Inflammatory macrophage (primary cell): ENCODE measurements at regions not wholly inside any gene's neighbourhood (a gene's known extent, or its start where the extent isn't known, plus 50 kb on each side); places are given as distances from the start of the nearest gene placed in this dataset.

Source experiments
- DNase-seq, 2 donors: peaks; one replicate each; pipeline ENCODE4 v3.0.0-alpha.2; 2020 to 2022

DNA sequence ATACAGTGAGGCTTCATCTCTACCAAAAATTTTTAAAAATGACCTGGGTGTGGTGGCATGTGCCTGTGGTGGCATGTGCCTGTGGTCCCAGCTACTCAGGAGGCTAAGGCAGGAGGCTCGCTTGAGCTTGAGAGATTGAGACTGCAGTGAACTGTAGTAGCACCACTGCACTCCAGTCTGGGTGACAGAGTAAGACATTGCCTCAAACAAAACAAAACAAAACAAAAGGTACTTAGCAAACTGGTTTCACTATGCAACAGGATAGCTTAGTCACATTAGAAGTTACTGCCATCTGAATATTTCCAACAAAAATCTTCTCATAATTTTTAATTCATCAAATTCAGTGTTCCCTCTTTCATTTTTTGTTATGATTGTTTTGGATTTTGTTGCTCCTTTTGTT, 137.9 kb downstream of the QRSL1 start:
- DNase-seq, result no peak

DNA sequence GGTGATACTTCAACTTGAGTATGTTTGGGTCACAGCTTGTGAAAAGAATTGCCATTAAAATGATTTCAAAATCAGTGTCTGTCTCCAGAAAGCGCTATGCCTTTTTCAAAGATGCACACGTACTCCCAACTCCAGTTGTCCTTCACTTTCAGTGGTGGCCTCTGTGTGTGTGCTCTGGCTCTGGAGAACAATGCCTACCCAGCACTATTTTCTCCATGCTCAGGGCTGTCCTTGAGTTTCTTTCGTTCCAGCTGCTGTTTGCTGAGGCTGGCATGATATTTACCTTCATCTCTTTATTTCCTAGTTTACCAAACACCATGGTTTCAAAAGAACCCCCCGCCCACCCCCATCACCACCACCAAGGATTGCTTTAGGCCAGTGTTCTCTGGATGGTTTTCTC, 136.8 kb downstream of the QRSL1 start:
- no peak for DNase-seq

- DNase-seq, result no peak
Observed at GRCh38 chr6:106765496-106765895, 136.1 kb downstream of the QRSL1 start.

GRCh38 chr6:106764353-106764980, 135.1 kb downstream of the QRSL1 start:
- no peak for DNase-seq

GRCh38 chr6:106763361-106763760, 134.0 kb downstream of the QRSL1 start:
- DNase-seq, result no peak

DNA sequence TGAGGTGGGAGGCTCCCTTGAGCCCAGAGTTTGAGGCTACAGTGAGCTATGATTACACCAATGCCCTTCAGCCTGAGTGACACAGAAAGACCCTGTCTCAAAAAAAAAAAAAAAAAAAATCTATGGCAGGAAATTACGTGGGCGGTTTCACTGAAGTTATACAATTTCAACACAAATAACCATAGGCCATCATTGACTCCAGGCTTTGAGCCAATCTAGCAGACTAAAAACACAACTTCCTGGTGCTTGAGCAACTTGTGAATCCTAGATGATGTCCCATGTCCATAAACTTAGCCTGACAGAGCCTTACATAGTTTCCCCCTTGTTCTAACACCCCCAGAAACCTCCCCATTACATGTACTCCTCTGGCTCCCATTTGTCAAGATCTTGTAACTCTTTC, 131.8 kb downstream of the QRSL1 start:
- no peak for DNase-seq

DNA sequence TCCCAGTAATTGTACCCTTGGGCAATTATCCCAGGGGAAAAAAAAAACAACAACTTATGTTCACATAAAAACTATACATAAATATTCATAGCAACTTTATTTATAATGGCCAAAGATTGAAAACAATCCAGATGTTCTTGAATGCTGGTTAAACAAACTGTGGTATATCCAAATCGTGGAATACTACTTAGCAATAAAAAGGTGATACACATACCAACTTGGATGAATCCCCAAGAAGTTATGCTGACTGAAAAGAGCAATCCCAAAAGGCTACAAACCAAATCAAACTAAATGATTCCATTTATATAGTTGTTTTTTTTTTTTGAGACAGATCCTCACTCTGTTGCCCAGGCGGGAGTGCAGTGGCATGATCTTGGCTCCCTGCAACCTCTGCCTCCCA, 129.7 kb downstream of the QRSL1 start:
- DNase-seq, result no peak

DNA sequence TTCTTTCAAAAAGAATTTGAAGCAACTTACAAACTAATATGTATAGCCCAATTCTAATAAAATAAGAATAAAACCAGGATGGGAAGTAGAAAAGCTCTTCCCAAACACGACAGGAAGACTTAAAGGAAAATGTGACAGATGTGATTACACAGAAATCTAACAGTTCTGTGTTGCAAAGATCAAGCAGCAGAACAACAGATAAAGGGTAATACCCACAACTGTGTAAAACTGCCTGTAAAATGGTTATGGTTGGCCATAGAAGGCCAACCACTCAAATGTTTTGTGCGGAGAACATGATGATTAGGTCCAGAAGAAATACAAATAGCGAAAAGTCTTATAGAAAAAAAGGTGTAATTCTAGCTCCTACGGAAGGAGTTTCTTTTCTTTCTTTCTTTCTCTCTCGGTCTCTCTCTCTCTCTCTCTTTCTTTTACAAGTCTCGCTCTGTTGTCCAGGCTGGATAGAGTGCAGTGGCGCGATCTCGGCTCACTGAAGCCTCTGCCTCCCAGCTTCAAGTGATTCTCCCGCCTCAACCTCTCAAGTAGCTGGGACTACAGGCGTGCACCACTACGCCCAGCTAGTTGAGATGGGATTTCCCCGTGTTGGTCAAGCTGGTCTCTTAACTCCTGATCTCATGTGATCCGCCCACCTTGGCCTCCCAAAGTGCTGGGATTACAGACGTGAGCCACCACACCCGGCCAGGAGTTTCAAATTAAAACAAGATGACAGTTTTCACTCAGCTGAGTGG, 128.5 kb downstream of the QRSL1 start:
- no peak for DNase-seq

DNA sequence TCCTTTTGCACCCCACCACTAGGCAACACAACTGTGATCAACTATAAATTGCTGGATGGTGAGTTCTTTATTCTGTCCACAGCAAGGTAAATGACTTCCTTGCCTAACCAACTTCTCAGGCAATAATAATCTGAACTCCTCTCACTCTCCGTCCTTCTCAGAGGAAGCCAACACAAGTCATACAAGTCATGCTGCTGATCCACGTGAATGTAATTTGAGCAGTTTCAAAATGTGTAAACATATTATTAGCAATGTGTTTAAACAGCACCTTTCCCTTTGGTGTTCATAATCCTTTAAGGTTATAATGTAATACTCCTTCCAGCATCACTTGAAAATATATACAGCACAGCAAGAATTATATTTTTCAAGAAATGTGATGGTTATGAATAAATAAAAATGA, 127.9 kb downstream of the QRSL1 start:
- no peak for DNase-seq

- DNase-seq, result no peak
Observed at GRCh38 chr6:106754215-106754614, 124.8 kb downstream of the QRSL1 start.

DNA sequence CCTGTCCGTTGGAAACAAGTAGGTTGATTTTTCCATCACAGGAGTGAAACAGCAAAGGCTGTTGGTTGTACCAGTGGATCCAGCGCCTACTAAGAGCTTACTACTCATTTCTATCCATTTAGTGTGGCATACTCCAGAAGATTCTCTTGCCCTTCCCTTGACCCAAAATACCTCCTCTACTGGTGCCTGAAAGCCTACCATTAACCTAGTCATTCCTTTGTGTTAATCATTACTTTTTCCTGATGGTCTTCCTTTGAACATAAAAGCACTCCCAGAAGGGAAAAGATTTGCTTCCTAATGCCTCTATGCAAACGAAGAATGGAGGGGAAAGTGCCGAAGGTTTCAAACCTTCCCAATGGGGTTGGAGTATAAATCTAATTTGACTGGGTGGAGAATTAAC, 123.3 kb downstream of the QRSL1 start:
- no peak for DNase-seq

- no peak for DNase-seq
Observed at GRCh38 chr6:106751501-106752252, 122.3 kb downstream of the QRSL1 start.

- DNase-seq, result no peak
Observed at GRCh38 chr6:106750946-106751345, 121.6 kb downstream of the QRSL1 start.

- no peak for DNase-seq
Observed at GRCh38 chr6:106750142-106750918, 121.0 kb downstream of the QRSL1 start.

DNA sequence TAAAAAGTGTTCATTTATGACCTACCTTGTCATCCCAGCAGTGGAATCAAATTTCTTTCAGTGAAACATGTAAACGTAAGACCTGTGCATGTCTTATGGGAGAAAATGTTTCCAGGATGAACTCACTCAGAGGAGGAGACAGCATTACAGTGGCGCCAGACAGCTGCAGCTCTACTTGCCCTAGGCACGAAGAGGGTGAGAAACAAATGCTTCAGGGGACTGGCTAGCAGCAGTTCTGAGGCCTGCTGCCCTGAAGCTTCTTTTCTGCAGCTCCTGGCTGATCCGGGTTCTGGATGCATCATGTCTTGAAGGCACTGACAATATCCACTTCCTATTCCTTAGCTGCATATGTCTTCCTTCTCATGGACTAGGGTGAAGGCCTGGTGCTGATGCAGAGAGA, 120.2 kb downstream of the QRSL1 start:
- no peak for DNase-seq

GRCh38 chr6:106748547-106749207, 119.3 kb downstream of the QRSL1 start:
- DNase-seq, result no peak

GRCh38 chr6:106747139-106747538, 117.8 kb downstream of the QRSL1 start:
- DNase-seq, result no peak

DNA sequence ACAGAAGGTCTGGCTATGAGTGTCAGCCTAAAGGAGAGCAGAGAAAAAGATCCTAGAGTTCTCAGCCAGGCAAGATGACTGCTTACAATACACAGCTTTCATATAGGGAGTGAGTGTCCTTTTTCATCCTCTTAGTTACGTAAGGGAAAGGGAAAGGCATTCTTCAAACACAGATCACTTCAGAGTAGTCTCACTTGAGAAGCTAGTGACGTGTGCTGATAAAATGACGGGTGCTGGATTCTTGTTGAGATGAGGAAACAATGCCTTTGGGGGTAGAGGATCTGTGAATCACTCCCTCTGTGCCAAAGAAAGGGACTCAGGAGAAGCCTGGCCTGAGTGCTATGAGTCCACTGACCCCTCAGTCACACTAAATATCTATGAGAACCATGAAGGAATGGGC, 117.3 kb downstream of the QRSL1 start:
- no peak for DNase-seq

GRCh38 chr6:106745824-106746582, 116.6 kb downstream of the QRSL1 start:
- DNase-seq, result no peak

DNA sequence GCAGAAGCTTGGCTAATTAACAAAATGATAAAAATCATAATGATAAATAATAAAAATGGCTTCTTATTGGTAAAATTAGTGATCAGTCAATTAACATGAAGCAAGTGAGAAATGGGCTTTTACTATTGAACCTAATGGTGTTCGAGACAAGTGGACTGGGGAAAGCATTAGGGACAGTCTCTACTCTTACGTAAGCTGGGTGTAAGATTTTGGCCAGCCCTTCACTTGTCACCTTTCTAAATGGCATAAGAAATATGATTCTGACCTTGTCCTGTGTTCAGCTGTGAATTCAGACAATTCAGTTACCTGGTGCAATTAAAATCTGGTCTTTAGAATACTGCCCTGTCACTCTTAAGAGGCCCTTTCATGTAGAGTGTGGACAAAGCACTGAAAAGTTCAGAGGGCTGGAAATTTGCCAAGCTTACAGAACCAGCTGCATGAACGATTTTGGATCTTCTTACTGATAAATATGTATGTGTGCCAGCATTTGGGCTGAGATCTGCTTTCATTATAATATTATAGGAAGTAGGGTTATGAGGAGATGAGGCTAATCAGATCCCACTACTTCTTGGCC, 115.9 kb downstream of the QRSL1 start:
- no peak for DNase-seq

DNA sequence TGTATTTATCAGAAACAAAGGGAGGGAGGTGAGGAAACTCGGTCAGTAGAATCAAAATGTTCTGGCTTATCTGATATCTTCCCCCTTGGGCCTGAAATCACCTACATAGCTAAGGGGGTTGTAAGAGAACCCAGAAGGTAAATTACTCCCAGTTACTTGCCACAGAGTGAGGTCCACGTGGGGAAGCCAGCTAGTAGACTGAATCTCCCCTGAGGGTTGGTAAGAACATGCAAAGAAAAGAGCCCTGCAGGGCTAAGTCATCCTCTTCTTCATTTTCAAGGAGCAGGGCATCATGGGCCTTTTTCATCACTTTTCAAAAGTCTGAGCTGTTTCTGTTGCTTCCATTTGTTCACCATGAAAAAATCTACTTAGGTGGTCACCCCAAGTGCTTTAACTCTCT, 115.4 kb downstream of the QRSL1 start:
- DNase-seq, result no peak
